ENCODE measurements at regions not wholly inside any gene's neighbourhood (a gene's known extent, or its start where the extent isn't known, plus 50 kb on each side); places are given as distances from the start of the nearest gene placed in this dataset.

- H3K4me3 ChIP-seq (ENCODE audit: low read depth, low read length): no peak overlapping the region
- peak; percentile 9 for DNase-seq (ENCODE audit: low read depth)
- TF ChIP-seq, protein P1, sequence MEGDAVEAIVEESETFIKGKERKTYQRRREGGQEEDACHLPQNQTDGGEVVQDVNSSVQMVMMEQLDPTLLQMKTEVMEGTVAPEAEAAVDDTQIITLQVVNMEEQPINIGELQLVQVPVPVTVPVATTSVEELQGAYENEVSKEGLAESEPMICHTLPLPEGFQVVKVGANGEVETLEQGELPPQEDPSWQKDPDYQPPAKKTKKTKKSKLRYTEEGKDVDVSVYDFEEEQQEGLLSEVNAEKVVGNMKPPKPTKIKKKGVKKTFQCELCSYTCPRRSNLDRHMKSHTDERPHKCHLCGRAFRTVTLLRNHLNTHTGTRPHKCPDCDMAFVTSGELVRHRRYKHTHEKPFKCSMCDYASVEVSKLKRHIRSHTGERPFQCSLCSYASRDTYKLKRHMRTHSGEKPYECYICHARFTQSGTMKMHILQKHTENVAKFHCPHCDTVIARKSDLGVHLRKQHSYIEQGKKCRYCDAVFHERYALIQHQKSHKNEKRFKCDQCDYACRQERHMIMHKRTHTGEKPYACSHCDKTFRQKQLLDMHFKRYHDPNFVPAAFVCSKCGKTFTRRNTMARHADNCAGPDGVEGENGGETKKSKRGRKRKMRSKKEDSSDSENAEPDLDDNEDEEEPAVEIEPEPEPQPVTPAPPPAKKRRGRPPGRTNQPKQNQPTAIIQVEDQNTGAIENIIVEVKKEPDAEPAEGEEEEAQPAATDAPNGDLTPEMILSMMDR (conservative IDR thresholded peaks at IDR 0.05; ENCODE audit: low read depth, low read length): no peak
Observed at GRCh38 chrX:109312757-109313156, 169.1 kb downstream of the GUCY2F start.

DNA sequence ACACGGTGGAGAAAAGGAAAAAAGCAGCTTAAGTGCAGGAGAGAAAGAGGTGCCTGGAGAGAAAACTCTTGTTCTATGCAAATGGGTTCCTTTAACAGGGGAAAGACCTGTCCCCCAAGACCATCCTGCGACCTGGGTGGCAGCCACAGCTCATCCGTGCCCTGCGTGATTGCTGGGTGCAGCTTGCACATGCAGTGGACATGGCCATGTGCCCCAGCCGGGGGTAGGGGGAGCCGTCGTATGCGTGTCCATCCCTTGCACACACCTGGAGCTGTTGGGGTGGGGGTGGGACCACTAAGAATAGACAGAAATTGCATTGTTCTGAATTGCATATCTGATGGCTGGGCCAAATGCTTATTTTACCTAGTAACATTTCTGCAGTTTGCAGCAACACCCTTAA, 171.9 kb downstream of the GUCY2F start:
- TF ChIP-seq, protein P1 (conservative IDR thresholded peaks at IDR 0.05; ENCODE audit: low read depth, low read length): no peak
- no peak overlapping the region for H3K4me3 ChIP-seq (ENCODE audit: low read depth, low read length)
- no peak for DNase-seq (ENCODE audit: low read depth)

DNA sequence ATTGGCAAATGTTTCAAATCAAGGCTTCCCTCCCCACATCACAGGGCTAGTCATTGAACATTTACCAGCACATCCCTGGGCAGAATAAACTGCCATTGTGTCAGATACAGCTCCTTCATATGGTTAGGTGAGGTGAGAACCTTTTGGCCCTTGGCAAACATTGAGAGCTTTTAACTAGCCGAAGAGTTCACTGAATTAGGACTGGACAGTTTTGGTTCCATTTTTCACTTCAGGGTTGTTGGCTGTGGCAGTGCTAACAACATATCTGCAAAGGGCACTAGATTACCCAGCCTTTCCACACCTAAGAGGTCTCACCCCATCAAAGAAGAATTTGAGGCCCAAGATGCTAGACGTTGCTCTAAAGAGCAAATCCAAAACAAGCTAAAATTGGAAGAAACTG, 180.7 kb downstream of the GUCY2F start:
- H3K4me3 ChIP-seq (ENCODE audit: low read depth, low read length): no peak overlapping the region
- TF ChIP-seq, protein P1 (conservative IDR thresholded peaks at IDR 0.05; ENCODE audit: low read depth, low read length): no peak
- no peak for DNase-seq (ENCODE audit: low read depth)

GRCh38 chrX:109300415-109300814, 181.5 kb downstream of the GUCY2F start:
- no peak overlapping the region for H3K4me3 ChIP-seq (ENCODE audit: low read depth, low read length)
- DNase-seq (ENCODE audit: low read depth): no peak
- TF ChIP-seq, protein P1 (conservative IDR thresholded peaks at IDR 0.05; ENCODE audit: low read depth, low read length): no peak

- no peak for DNase-seq (ENCODE audit: low read depth)
- H3K4me3 ChIP-seq (ENCODE audit: low read depth, low read length): no peak overlapping the region
- TF ChIP-seq, protein P1 (conservative IDR thresholded peaks at IDR 0.05; ENCODE audit: low read depth, low read length): no peak
Observed at GRCh38 chrX:109299091-109299490, 182.8 kb downstream of the GUCY2F start.

DNA sequence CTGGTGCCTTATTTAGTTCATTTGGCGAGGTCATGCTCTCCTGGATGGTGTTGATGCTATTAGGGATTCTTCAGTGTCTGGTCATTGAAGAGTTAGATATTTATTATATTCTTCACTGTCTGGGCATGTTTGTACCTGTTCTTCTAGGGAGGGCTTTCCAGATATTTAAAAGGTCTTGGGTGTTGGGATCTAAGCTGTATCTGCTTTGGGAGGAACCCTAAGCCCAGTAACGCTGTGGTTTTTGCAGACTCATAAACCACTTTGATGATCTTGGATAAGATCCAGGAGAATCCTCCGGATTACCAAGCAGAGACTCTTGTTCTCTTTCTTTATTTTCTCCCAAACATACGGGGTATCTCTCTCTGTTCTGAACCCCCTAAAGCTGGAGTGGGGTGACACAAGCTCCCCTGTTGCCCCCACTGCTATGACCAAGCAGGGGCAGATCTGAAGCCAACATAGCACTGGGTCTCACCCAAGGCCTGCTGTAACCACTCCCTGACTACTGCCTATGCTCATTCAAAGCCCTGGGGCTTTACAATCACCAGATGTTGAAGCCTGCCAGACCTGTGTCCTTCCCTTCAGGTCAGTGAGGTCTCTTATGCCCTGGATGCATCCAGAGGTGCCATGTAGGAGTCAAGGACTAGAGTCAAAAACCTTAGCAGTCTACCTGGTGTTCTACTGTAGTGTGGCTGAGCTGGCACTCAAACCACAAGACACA, 187.6 kb downstream of the GUCY2F start:
- H3K4me3 ChIP-seq (ENCODE audit: low read depth, low read length): no peak overlapping the region
- TF ChIP-seq, protein P1 (conservative IDR thresholded peaks at IDR 0.05; ENCODE audit: low read depth, low read length): no peak
- DNase-seq (ENCODE audit: low read depth): peak; percentile 51

DNA sequence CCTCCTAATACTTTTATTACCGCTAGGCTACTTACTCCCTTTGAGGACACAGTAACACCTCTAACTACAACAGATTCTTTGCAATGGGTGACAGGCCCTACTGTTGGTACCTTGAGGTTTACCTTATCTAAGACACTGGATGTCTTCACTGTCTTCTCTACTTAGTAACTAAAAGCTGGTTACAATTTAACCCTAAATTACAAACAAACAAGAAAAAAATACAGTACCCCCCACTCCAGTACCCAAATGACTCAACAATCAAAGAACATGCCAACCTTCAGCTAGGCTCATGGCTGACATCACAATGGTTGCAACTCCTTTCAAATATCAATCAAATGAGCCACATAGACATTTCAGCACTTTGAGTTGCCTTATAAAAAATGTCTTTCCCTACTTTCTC, 198.0 kb downstream of the GUCY2F start:
- TF ChIP-seq, protein P1 (conservative IDR thresholded peaks at IDR 0.05; ENCODE audit: low read depth, low read length): no peak

More for the DNA sequence above, 198.0 kb downstream of the GUCY2F start:
- no peak overlapping the region for H3K4me3 ChIP-seq (ENCODE audit: low read depth, low read length)
- no peak for DNase-seq (ENCODE audit: low read depth)
